SH-SY5Y (cell line): ENCODE measurements at regions not wholly inside any gene's neighbourhood (a gene's known extent, or its start where the extent isn't known, plus 50 kb on each side); places are given as distances from the start of the nearest gene placed in this dataset.

Source experiments
- GATA2 ChIP-seq: IDR thresholded peaks from 2 replicates; pipeline ENCODE4 v1.6.1; 2011; ENCODE audit warnings: mild to moderate bottlenecking, low read depth, low read length
- GATA3 ChIP-seq: IDR thresholded peaks from 2 replicates; pipeline ENCODE4 v1.6.1; 2011; ENCODE audit warnings: low read depth, mild to moderate bottlenecking, low read length, moderate library complexity

GRCh38 chr4:11620861-11621260 lies 192.2 kb upstream of the HS3ST1 start:
- TF ChIP-seq GATA3 (no peak), GATA2 (no peak)
